Activated CD8-positive, alpha-beta T cell treated with anti-CD3 and anti-CD28 coated beads, Interleukin-2, amount 10 ng/mL, durations not matched to agents 7 days and 5 days (primary cell): ENCODE measurements at regions not wholly inside any gene's neighbourhood (a gene's known extent, or its start where the extent isn't known, plus 50 kb on each side); places are given as distances from the start of the nearest gene placed in this dataset.
A peak's percentile ranks its signal among the peaks of the same experiment; 100 is the strongest.

ENCODE experiments used
- ATAC-seq: fragments of 150-1000 bp; cut with Tn5 transposase; one replicate; pipeline ENCODE4 v1.10.0; 2021; ENCODE audit warnings: moderate library complexity
- CTCF ChIA-PET: fragments of 350-600 bp; sonication (Branson Sonifier 250); formaldehyde crosslinking; loops from one replicate; lab custom pipeline; 2021; ENCODE audit warnings: antibody characterized with exemption; lab: Charles Lee
- POLR2A ChIA-PET: fragments of 350-600 bp; sonication (Branson Sonifier 250); formaldehyde crosslinking; loops from one replicate; lab custom pipeline; 2021; ENCODE audit warnings: antibody characterized with exemption; lab: Charles Lee
- DNase-seq: peaks from one replicate; pipeline ENCODE4 v3.0.0-alpha.2; 2020
- H3K27ac Mint-ChIP-seq: one replicate; pipeline ENCODE4 v1.8.0; 2021; ENCODE audit warnings: mild to moderate bottlenecking, mixed read lengths
- H3K27me3 Mint-ChIP-seq: one replicate; pipeline ENCODE4 v1.8.0; 2021; ENCODE audit warnings: low read depth, mixed read lengths
- H3K36me3 Mint-ChIP-seq: one replicate; pipeline ENCODE4 v1.8.0; 2021; ENCODE audit warnings: low read depth, mixed read lengths
- H3K4me1 Mint-ChIP-seq: one replicate; pipeline ENCODE4 v1.8.0; 2021; ENCODE audit warnings: low read depth, mixed read lengths
- H3K4me3 Mint-ChIP-seq: one replicate; pipeline ENCODE4 v1.8.0; 2021; ENCODE audit warnings: mild to moderate bottlenecking, mixed read lengths
- H3K9me3 Mint-ChIP-seq: one replicate; pipeline ENCODE4 v1.8.0; 2022; ENCODE audit warnings: mixed read lengths; ENCODE audit not compliant: insufficient read depth

DNA sequence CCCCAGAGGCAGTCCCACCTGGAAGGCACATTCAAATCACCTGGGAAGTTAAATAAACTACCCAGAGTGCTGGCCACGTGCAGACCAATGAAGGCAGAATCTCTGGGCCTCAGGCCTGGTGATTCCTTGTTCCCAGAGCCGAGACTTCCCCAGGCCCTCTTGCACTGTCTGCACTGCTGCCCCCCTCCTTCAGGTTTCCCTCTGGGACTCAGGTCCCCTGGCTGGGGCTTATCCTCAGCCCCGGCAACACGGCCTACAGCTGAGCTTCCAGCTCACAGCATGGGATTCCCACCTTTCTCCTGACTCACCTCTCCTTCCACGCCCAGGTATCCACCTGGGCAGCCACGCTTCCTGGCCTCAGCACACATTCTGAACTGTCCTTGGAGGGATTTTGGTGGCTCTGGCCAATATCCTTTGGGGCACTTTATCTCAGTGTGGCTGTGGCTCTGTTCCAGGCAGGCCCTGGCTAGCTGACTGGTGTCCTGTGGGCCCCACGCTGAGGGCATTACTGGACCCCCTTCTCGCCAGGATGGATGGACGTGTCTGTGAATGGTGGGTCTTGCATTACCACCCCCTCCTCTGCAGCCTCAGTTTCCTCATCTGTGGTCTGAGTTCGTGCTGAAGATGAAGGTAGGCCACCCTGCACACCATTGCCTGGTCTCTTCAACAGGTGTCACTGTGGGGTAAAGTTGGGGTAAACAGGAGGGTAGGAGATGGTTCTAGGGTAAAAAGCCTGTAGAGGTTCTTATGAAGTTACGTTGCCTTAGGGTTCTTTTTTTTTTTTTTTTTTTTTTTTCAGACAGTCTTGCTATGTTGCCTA lies 165.7 kb downstream of the IRF8 start:
- H3K27me3 Mint-ChIP-seq: peaks cover 1% of the 10 kb centered on the region
- no peaks in the 10 kb centered on the region for H3K9me3 Mint-ChIP-seq
- no peak overlapping the region for H3K4me3 Mint-ChIP-seq
- no peak overlapping the region for H3K27ac Mint-ChIP-seq
- CTCF ChIA-PET: interaction anchor here (1.7 kb wide), 1 partner anchor 8 kb away, joined by 5 read pairs; no protein-coding TSS in a partner anchor
- POLR2A ChIA-PET: no interaction called here
- ATAC-seq: no peak
- no peaks in the 10 kb centered on the region for H3K36me3 Mint-ChIP-seq
- no peaks in the 10 kb centered on the region for H3K4me1 Mint-ChIP-seq
- DNase-seq: no peak

DNA sequence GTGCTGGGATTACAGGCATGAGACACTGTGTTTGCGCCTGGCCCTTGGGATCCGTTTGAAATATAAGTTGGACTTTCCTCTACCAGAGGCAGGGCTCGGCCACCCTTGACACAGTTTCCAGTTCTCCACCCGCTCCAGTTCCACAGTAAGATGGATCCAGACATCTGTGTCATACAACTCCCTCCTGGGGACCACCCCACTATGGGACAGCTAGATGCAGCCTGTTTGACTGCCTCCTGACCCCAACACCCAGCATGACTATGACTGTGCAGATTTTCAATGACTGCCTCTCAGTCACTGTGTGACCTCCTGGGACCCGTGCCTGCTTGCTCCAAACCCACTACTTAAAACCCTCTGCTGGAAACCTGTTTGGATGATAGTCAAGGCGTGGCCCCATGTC lies 166.7 kb downstream of the IRF8 start:
- no peak for ATAC-seq
- no peak for DNase-seq
- no peaks in the 10 kb centered on the region for H3K9me3 Mint-ChIP-seq
- no peak overlapping the region for H3K4me3 Mint-ChIP-seq
- peaks cover 1% of the 10 kb centered on the region for H3K27me3 Mint-ChIP-seq
- POLR2A ChIA-PET: no interaction called here
- H3K4me1 Mint-ChIP-seq: no peaks in the 10 kb centered on the region
- CTCF ChIA-PET: no interaction called here
- H3K27ac Mint-ChIP-seq: no peak overlapping the region
- no peaks in the 10 kb centered on the region for H3K36me3 Mint-ChIP-seq

DNA sequence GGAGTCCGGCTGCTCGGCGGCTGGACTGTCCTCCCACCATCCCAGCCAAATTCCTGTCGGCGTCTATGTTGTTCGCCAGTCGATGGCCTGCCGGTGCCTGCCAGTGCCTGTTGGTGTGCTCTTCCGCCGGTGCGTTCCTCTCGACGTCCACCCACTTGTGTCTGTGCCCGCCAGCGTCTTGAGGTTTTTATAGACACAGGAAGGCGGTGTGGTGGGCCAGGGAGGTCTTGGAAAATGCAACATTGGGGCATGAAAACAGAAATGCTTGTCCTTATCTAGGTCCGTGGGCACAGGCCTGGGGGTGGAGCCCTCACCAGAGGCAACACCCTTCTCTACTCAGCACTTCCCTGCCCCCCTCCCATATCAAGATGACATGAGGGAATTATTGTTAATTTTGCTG lies 167.8 kb downstream of the IRF8 start:
- no peak for ATAC-seq
- ChIA-PET POLR2A (no interaction called here), CTCF (no interaction called here)
- H3K9me3 Mint-ChIP-seq: no peaks in the 10 kb centered on the region
- H3K4me3 Mint-ChIP-seq: no peak overlapping the region
- H3K36me3 Mint-ChIP-seq: no peaks in the 10 kb centered on the region
- no peaks in the 10 kb centered on the region for H3K4me1 Mint-ChIP-seq
- H3K27ac Mint-ChIP-seq: no peak overlapping the region
- H3K27me3 Mint-ChIP-seq: peaks cover 1% of the 10 kb centered on the region
- no peak for DNase-seq

DNA sequence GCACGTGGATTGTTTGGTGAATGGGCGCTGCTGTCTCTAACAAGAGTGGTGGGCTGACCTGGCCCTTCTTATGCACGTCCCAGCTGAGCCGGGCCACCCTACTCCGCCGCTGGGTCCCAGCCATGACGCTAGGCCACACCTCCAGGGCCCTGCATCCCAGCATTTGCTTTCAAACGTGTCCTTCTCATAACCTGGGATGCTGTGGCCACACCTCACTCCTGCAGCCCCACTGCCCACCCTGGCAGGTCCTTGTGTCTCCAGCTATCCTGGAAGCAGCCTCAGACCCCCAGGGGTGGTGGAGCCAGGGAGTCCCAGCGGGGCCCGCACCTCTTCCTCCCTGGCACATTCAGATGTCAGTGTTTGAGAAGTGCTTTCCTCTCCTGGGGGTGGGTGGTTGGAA lies 168.6 kb downstream of the IRF8 start:
- ChIA-PET POLR2A (no interaction called here), CTCF (no interaction called here)

DNA sequence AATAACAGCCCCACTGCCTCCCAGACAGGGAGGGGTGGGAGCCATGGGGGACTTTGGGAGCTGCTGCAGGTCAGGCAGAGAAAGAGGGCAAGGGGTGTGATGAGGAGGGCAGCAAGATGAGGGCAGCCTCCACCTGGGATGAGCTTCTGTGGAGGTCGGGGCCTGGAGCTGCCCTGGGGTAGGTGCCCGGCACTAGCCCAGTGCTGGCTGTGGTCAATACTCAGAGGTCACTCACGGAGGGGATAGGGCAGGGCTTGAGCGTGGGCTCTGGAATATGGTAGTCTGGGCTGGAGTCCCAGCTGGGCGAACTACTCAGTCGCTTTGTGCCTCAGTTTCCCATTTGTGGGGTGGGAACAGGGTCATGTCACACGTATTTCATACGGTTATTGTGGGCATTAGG lies 169.0 kb downstream of the IRF8 start:
- no peak for DNase-seq
- Mint-ChIP-seq H3K27me3 (peaks cover 4% of the 10 kb centered on the region), H3K4me3 (no peak overlapping the region), H3K36me3 (no peaks in the 10 kb centered on the region), H3K27ac (no peak overlapping the region), H3K9me3 (no peaks in the 10 kb centered on the region), H3K4me1 (no peaks in the 10 kb centered on the region)
- no peak for ATAC-seq
- CTCF ChIA-PET: no interaction called here
- POLR2A ChIA-PET: no interaction called here

More for the DNA sequence above, 168.6 kb downstream of the IRF8 start:
- Mint-ChIP-seq H3K4me3 (no peak overlapping the region), H3K27me3 (peaks cover 4% of the 10 kb centered on the region), H3K27ac (no peak overlapping the region), H3K9me3 (no peaks in the 10 kb centered on the region), H3K36me3 (no peaks in the 10 kb centered on the region), H3K4me1 (no peaks in the 10 kb centered on the region)
- DNase-seq (no peak), ATAC-seq (no peak)

DNA sequence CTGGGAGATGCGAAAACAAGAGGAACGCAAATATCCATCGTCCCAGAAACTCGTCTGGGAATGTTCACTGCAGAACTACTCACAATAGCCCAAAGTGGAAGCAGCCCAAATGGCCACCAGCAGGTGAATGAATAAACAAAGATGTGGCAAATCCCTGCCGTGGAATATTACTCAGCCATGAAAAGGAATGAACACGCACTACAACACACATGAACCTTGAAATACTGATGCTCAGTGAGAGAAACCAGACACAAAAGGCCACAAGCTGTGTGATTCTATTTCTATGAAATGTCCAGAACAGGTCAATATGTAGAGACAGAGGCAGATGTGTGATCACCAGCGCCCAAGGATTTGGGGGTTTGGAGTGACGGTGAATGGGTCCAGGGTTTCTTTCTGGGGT lies 169.8 kb downstream of the IRF8 start:
- Mint-ChIP-seq H3K27ac (no peak overlapping the region), H3K9me3 (no peaks in the 10 kb centered on the region), H3K36me3 (no peaks in the 10 kb centered on the region), H3K27me3 (peaks cover 4% of the 10 kb centered on the region), H3K4me3 (no peak overlapping the region), H3K4me1 (no peaks in the 10 kb centered on the region)
- ATAC-seq: no peak
- ChIA-PET POLR2A (no interaction called here), CTCF (no interaction called here)
- no peak for DNase-seq

DNA sequence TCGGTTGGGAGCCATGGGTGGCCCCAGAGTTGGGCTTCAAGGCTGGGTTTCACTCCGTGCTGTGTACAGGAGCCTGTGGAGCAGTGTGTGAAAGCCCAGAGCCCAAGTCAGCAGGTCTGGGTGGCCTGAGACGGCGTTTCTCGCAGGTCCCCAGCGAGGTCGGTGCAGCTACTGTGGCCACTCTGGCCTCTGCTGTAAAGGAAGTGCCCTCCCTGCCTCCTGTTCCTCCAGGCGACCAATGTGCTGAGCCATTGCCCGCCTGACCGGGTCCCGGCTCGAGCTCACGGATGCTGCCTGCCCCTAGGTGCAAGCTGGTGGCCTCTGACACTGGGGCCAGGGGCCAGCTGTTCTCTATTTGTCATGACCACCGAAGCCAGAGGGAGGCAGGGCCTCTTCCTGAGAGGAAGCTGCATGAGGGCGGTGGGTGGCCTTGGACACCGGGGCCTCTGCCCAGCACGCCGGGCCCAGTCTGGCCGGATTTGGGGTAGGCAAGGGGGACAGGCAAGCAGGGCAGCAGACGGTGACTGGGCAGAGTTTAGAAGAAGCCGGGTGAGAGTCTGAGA lies 170.9 kb downstream of the IRF8 start:
- Mint-ChIP-seq H3K36me3 (no peaks in the 10 kb centered on the region), H3K4me3 (no peak overlapping the region), H3K27ac (no peak overlapping the region), H3K9me3 (no peaks in the 10 kb centered on the region), H3K27me3 (peaks cover 4% of the 10 kb centered on the region), H3K4me1 (no peaks in the 10 kb centered on the region)
- ChIA-PET POLR2A (interaction anchor here (0.6 kb wide), 1 partner anchor 32 kb away, joined by 3 read pairs; no protein-coding TSS in a partner anchor), CTCF (no interaction called here)
- DNase-seq (no peak), ATAC-seq (no peak)

DNA sequence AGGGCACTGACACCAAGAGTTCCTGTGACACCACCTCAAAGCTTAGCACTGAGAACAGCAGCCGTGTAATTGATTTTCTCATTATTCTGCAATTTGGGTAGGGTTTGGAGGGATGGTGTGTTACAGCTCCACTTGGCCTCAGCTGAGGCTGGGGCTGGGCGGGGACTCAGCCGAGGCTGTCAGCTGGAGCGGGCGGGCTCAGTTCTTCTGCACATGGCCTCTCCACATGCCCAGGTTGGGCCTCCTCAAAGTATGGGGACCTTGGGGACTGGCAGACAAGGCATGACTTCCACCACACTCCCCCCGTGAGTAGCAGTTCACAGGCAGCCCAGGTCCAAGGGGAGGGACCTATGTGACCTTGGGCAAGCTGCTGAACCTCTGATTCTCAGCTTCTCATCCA lies 171.5 kb downstream of the IRF8 start:
- no peaks in the 10 kb centered on the region for H3K4me1 Mint-ChIP-seq
- no peaks in the 10 kb centered on the region for H3K36me3 Mint-ChIP-seq
- H3K27ac Mint-ChIP-seq: no peak overlapping the region
- no peaks in the 10 kb centered on the region for H3K9me3 Mint-ChIP-seq
- DNase-seq: no peak
- peaks cover 4% of the 10 kb centered on the region for H3K27me3 Mint-ChIP-seq
- ChIA-PET POLR2A (interaction anchor here (0.6 kb wide), 1 partner anchor 31 kb away, joined by 3 read pairs; no protein-coding TSS in a partner anchor), CTCF (interaction anchor here (0.7 kb wide), 1 partner anchor 26 kb away, joined by 3 read pairs; no protein-coding TSS in a partner anchor)
- no peak overlapping the region for H3K4me3 Mint-ChIP-seq
- ATAC-seq: no peak

DNA sequence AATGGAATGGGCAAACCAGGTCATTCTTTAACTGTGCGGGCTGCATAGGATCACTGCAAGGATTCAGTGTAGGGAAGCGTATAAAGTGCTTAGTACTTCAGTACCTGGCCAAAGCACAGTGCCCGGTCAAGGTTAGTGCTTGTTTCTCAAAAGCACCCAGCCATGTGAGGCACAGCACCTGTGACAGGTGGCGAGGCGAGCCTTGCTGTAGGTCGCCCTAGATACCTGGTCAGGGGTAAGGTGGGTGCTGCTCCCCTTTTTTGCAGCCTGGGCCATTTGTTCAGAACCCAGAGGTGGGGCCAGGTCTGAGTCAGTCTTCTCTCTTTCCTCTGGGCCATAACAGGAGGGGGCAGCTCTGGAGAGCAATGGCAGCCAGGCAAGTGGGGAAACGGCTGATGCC lies 172.0 kb downstream of the IRF8 start:
- ChIA-PET POLR2A (no interaction called here), CTCF (interaction anchor here (0.7 kb wide), 1 partner anchor 26 kb away, joined by 3 read pairs; no protein-coding TSS in a partner anchor)
- Mint-ChIP-seq H3K4me1 (no peaks in the 10 kb centered on the region), H3K27me3 (peaks cover 4% of the 10 kb centered on the region), H3K4me3 (no peak overlapping the region), H3K9me3 (no peaks in the 10 kb centered on the region), H3K27ac (no peak overlapping the region), H3K36me3 (no peaks in the 10 kb centered on the region)
- ATAC-seq: no peak
- no peak for DNase-seq

DNA sequence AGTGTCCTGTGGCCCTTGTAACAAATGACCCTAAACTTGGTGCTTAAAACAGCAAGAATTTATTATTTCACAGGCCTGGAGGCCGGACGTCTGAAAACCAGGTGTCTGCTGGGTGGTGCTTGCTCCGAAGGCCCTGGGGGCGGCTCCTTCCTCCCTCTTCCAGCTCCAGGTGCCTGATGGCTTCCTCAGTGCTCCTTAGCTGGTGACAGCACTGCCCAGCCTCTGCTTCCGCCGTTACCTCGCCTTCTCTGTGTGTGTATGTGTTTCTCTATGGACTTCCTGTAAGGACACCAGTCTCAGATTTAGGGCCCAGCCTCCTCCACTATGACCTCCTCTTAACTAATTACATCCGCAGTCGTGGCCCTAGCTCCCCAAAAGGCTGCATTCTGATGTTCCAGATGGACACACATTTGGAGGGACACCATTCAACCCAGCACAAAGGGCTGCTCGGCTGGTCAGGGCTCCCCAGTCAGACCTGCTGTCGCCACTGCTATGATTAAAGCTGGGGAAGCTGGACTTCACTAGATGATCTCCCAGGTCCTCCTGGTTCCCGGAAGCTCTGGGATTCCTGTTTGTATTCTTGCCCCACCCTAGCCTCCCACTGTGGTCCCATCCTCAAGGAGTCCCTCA lies 172.8 kb downstream of the IRF8 start:
- ChIA-PET CTCF (interaction anchor here (2.5 kb wide), 1 partner anchor 446 kb away, joined by 11 read pairs; no protein-coding TSS in a partner anchor), POLR2A (no interaction called here)
- Mint-ChIP-seq H3K4me1 (no peaks in the 10 kb centered on the region), H3K9me3 (no peaks in the 10 kb centered on the region), H3K27ac (no peak overlapping the region), H3K4me3 (no peak overlapping the region), H3K27me3 (peaks cover 7% of the 10 kb centered on the region), H3K36me3 (no peaks in the 10 kb centered on the region)
- DNase-seq: no peak
- ATAC-seq: no peak

DNA sequence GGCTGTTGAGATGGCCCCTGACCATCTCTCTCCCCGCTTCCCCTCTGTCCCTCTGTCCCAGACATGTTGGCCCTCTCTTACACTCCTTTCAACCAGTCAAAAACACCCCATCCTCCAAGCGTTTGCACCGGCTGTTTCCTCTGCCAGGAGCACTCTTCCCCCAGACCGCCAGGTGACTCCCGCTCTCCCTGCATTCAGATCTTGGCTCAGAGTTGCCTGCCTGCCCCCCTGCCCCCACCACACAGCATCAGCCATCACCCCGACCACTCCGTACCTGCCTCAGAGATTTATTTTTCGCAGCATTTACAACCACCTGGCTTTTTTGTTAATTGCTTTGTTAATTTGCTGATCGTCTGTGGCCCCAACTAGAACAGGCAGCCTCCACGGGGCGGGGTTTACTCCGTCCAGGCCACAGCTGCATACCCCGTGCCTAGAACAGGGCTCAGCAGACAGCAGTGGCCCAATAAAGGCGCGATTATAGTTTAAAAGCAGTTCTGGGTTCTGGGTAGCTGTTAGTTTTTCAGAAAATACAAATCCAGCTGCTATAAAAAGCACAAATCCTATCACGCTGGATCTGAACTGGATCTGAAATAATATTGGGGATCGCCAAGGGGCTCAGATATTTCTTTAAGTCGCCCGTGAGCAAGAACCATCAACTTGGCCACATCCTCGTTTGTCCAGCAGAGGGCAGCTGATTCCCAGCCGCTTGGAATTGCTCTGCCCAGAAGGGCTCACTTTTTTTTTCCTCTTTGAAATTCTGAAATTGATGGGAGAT lies 173.6 kb downstream of the IRF8 start:
- CTCF ChIA-PET: interaction anchor here (0.6 to 2.5 kb wide), 7 partner anchors 8 to 1892 kb away, joined by 3 to 11 read pairs (median 3); no protein-coding TSS in a partner anchor
- H3K9me3 Mint-ChIP-seq: no peaks in the 10 kb centered on the region
- POLR2A ChIA-PET: no interaction called here
- H3K4me1 Mint-ChIP-seq: no peaks in the 10 kb centered on the region
- H3K4me3 Mint-ChIP-seq: no peak overlapping the region
- DNase-seq (peak; percentile 59), ATAC-seq (no peak)
- H3K27me3 Mint-ChIP-seq: peaks cover 7% of the 10 kb centered on the region
- no peaks in the 10 kb centered on the region for H3K36me3 Mint-ChIP-seq
- peak overlapping the region; percentile 12 for H3K27ac Mint-ChIP-seq
